SK-N-SH (cell line): ENCODE measurements at regions not wholly inside any gene's neighbourhood (a gene's known extent, or its start where the extent isn't known, plus 50 kb on each side); places are given as distances from the start of the nearest gene placed in this dataset.

Experiments used
- CTCF ChIP-seq: fragments of 200-600 bp; sonication (generic); IDR thresholded peaks from 2 replicates; pipeline ENCODE4 v1.6.1; 2017; ENCODE audit warnings: antibody characterized with exemption, mild to moderate bottlenecking, moderate library complexity
- FOXJ3 ChIP-seq: sonication (generic); formaldehyde crosslinking; IDR thresholded peaks from 2 replicates; pipeline ENCODE4 v1.5.1; 2020; ENCODE audit warnings: mild to moderate bottlenecking, missing genetic modification reagents
- FOXM1 ChIP-seq: IDR thresholded peaks from 2 replicates; pipeline ENCODE4 v1.4.0; 2012; ENCODE audit warnings: low read depth, mild to moderate bottlenecking
- GATA2 ChIP-seq: sonication (generic); formaldehyde crosslinking; IDR thresholded peaks from 2 replicates; pipeline ENCODE4 v1.5.0; 2020; ENCODE audit warnings: mild to moderate bottlenecking, missing genetic modification reagents
- MXI1 ChIP-seq: IDR thresholded peaks from 2 replicates; pipeline ENCODE4 v1.6.1; 2012; ENCODE audit warnings: mild to moderate bottlenecking, low read depth, low read length, improper control_type of control experiment
- NFIC ChIP-seq: IDR thresholded peaks from 2 replicates; pipeline ENCODE4 v1.4.0; 2012; ENCODE audit warnings: borderline replicate concordance
- POLR2AphosphoS5 ChIP-seq: IDR thresholded peaks from 2 replicates; pipeline ENCODE4 v1.6.1; 2012; ENCODE audit warnings: low read depth, low read length
- RAD21 ChIP-seq: IDR thresholded peaks from 2 replicates; pipeline ENCODE4 v1.6.1; 2012; ENCODE audit warnings: mild to moderate bottlenecking, low read length
- RFX5 ChIP-seq: IDR thresholded peaks from 2 replicates; pipeline ENCODE4 v1.6.1; 2012; ENCODE audit warnings: mild to moderate bottlenecking, improper control_type of control experiment, low read length
- SMC3 ChIP-seq: IDR thresholded peaks from 2 replicates; pipeline ENCODE4 v1.6.1; 2012; ENCODE audit warnings: low read depth, low read length, improper control_type of control experiment
- USF2 ChIP-seq: fragments of 150-350 bp; IDR thresholded peaks from 2 replicates; pipeline ENCODE4 v1.6.1; 2017; ENCODE audit warnings: antibody characterized with exemption, low read length, low read depth, borderline replicate concordance
- YY1 ChIP-seq: IDR thresholded peaks from 2 replicates; pipeline ENCODE4 v1.4.0; 2012; ENCODE audit warnings: low read depth, mild to moderate bottlenecking

GRCh38 chr11:43546561-43547429 is 133.7 kb upstream of the HSD17B12 start:
- TF ChIP-seq CTCF (no peak), RFX5 (no peak), FOXM1 (no peak), MXI1 (no peak), USF2 (no peak), YY1 (no peak), POLR2AphosphoS5 (no peak), FOXJ3 (no peak), GATA2 (CRISPR knock-in tag) (no peak), RAD21 (no peak), SMC3 (no peak), NFIC (no peak)
